ENCODE measurements at regions not wholly inside any gene's neighbourhood (a gene's known extent, or its start where the extent isn't known, plus 50 kb on each side); places are given as distances from the start of the nearest gene placed in this dataset.

GRCh38 chr17:77423589-77424451 lies 283.1 kb downstream of the SEC14L1 start:
- H3K9me3 ChIP-seq: no peaks in the 10 kb centered on the region
- no peaks in the 10 kb centered on the region for H3K36me3 ChIP-seq
- H3K27ac ChIP-seq: peak overlapping the region; percentile 87 to 90
- no peaks in the 10 kb centered on the region for H3K27me3 ChIP-seq
- peaks cover 52% of the 10 kb centered on the region for H3K4me1 ChIP-seq (ENCODE audit: insufficient read depth)
- no peak overlapping the region for H3K4me3 ChIP-seq
- peak; percentile 85 for TF ChIP-seq EP300 (IDR thresholded peaks at IDR 0.05)
- TF ChIP-seq POLR2A (IDR thresholded peaks at IDR 0.05): peak; percentile 12
- TF ChIP-seq, protein P1, sequence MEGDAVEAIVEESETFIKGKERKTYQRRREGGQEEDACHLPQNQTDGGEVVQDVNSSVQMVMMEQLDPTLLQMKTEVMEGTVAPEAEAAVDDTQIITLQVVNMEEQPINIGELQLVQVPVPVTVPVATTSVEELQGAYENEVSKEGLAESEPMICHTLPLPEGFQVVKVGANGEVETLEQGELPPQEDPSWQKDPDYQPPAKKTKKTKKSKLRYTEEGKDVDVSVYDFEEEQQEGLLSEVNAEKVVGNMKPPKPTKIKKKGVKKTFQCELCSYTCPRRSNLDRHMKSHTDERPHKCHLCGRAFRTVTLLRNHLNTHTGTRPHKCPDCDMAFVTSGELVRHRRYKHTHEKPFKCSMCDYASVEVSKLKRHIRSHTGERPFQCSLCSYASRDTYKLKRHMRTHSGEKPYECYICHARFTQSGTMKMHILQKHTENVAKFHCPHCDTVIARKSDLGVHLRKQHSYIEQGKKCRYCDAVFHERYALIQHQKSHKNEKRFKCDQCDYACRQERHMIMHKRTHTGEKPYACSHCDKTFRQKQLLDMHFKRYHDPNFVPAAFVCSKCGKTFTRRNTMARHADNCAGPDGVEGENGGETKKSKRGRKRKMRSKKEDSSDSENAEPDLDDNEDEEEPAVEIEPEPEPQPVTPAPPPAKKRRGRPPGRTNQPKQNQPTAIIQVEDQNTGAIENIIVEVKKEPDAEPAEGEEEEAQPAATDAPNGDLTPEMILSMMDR (IDR thresholded peaks at IDR 0.05): no peak
- intact Hi-C loops (cut with DNase I): loop anchor here in 3 of 4 donors (5.0 to 10.0 kb wide), 2 partner anchors 47 to 49 kb away; no protein-coding TSS in a partner anchor
- peak; percentile 92 to 96 (median 95) for DNase-seq
- WGBS, 3 donors: 8 to 14% (median 11%) methylated on average over 31 of the region's 31 CpGs

DNA sequence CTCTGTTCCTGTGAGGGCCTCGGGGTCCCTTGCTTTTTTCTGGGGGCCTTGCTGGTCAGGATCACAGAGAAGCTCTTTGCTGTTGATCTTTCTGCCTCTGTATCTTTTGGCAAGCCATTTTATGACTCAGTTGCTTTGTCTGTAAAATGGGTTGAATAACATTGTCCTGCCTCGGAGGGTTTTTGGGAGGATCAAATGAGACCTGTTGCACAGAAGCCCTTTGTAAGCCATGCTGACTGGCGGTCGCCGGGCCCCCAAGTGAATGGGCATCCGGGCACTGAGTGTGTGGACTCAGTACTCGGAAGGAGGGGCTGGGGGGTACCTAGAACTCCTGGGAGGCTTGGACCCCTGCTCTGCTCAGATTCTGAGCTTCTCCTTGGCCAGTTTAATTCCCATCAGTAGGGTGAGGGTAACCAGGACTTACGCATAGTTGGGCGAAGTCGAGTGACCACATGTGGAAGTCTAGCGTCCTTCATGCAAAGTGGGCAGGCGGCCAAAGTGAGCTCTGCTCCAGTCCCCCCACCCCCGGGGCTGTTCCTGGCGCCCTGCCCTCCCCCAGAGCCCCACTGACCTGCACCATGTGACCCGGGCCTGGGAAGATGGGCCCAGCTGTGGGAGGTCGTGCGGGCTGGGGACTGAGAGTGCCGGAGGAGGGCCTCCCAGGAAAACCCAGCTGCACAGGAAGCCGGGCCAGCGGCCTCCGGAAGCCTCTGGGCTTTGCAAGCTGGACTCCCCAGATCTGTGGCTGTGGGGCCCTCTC lies 284.0 kb downstream of the SEC14L1 start:
- H3K9me3 ChIP-seq: no peaks in the 10 kb centered on the region
- 11 to 15% (median 14%) methylated on average over 21 of the region's 21 CpGs for WGBS, 3 donors
- intact Hi-C loops (cut with DNase I): loop anchor here in 3 of 4 donors (5.0 to 10.0 kb wide), 4 partner anchors 47 to 97 kb away; no protein-coding TSS in a partner anchor
- TF ChIP-seq POLR2A (IDR thresholded peaks at IDR 0.05) (no peak), EP300 (IDR thresholded peaks at IDR 0.05) (no peak)
- TF ChIP-seq, protein P1 (IDR thresholded peaks at IDR 0.05): no peak
- H3K4me3 ChIP-seq: no peak overlapping the region
- peak overlapping the region; percentile 87 to 90 for H3K27ac ChIP-seq
- no peaks in the 10 kb centered on the region for H3K27me3 ChIP-seq
- peak; percentile 95 to 98 (median 98) for DNase-seq
- peaks cover 55% of the 10 kb centered on the region for H3K4me1 ChIP-seq (ENCODE audit: insufficient read depth)
- no peaks in the 10 kb centered on the region for H3K36me3 ChIP-seq

DNA sequence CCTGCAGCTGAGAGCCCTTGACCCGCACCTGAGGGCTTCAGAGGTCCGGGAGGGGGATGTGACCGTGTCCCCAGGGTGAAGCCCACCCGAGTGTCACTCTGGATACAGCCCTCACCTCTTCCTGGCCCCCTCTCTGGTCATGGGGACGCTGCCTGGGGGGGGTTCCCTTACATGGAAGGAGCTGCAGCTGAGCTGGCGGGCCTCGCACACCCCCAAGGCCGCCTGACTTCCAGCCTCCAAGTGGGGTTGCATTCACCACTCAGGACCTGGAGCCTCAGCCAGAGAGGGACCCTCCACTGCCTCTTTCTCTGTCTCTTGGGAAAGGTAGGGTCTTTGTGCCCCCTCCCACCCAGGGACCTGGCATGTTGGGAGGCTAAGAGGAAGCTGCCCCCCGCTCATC lies 284.6 kb downstream of the SEC14L1 start:
- Histone ChIP-seq H3K9me3 (no peaks in the 10 kb centered on the region), H3K27ac (peak overlapping the region; percentile 87 to 90), H3K27me3 (no peaks in the 10 kb centered on the region), H3K4me3 (no peak overlapping the region), H3K4me1 (ENCODE audit: insufficient read depth) (peaks cover 57% of the 10 kb centered on the region), H3K36me3 (no peaks in the 10 kb centered on the region)
- intact Hi-C loops (cut with DNase I): loop anchor here in 3 of 4 donors (5.0 to 10.0 kb wide), 3 partner anchors 51 to 98 kb away; no protein-coding TSS in a partner anchor
- TF ChIP-seq, protein P1 (IDR thresholded peaks at IDR 0.05): no peak
- TF ChIP-seq POLR2A (IDR thresholded peaks at IDR 0.05) (no peak), EP300 (IDR thresholded peaks at IDR 0.05) (no peak)
- 15 to 20% (median 19%) methylated on average over 9 of the region's 9 CpGs for WGBS, 3 donors
- no peak for DNase-seq
